HG03095 (cell line): ENCODE measurements at regions not wholly inside any gene's neighbourhood (a gene's known extent, or its start where the extent isn't known, plus 50 kb on each side); places are given as distances from the start of the nearest gene placed in this dataset.

Source experiments
- ATAC-seq: cut with Tn5 transposase; IDR thresholded peaks from one replicate; pipeline ENCODE4 v1.9.1; 2021; ENCODE audit warnings: moderate library complexity; ENCODE audit not compliant: unreplicated experiment

DNA sequence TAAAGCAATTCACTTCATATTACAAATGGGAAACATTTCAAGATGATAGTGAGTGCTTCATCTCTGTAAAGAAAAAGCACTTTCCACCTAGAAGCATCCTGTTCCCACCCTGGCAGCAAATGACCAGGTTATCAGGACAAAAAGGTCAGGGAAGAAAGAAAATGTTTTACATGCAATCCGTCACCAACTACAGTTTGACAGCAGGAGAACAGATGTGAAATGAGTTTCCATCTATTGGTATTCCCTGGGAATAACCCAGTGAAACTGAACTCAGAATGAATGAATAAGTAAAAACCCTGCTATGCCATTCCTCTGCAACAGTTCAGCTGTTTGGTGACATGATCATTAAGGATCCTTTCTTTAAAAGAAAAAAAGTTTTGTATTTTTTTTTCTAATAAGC is 67.6 kb downstream of the HTR1A start:
- ATAC-seq = no peak

DNA sequence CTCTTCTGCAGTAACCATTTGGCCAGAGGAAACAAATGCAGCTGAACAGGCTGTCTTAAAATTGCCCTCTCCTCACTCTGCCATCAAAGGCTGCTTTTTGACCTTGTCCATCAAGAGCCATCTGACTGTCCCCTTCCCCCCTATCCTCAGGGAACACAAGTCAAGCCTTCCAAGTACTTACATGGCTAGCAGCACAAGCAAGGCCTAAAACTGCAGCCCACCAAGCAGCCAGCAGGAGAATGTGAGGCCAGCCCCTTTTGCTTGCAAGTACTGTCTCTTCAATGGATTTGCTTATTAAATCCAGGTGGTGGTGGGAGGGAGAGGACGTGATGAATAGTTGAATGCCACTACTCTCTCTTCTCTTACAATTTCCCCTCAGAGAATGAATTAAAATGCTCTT is 83.5 kb downstream of the HTR1A start:
- ATAC-seq = no peak

DNA sequence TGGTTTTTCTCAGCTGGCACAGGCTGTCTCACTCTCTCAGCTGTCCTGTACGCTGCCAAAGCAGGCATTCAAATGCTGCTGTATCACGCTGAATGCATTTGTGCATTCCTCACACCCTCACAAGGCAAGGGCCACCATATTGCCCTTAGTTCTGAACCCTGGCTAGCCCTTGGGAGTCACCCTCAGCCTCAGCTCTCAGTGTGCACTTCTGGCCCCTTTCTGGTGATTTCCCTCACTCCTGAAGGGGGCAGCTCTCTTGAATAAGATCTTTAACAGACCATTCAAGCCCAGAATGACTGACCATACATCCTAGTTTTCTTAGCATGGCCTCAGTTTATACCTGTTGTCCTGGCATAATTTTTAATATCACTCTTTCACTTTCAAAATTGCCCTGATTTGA is 84.3 kb downstream of the HTR1A start:
- ATAC-seq = no peak

DNA sequence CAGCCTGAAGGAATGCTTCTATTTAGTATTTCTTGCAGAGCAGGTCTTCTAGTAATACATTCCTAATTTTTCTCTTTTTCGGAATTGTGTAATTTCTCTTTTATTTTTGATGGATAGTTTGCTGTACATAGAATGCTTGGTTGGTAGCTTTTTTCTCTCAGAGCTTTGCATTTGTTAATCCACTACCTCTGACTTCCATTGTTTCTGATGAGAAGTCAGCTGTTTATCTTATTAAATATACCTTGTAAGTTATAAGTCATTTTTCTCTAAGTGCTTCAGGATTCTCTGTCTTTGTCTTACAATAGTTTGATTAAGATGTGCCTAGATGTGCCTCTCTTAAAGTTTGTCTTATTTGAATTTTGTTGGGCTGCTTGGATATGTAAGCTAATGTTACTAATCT is 101.9 kb downstream of the HTR1A start:
- ATAC-seq = no peak

DNA sequence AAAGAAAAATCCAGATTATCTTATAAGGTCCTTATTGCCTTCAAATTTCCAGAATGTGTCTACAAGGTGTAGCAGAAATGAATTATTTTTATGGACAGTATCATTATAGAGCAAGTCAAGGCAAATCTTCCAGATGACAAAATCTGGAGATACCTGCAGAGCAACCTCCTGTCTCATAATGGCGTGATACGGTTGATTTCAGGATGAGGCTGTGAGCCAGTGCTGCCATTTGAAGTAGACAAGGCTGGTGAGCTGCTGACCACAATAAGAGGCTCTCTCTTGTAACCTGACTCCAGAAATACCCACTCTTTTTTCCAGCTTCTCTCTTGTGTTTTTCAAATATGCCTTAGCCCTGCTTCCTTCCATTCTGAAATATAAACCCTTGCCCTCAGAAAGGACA is 108.2 kb downstream of the HTR1A start:
- ATAC-seq = no peak

DNA sequence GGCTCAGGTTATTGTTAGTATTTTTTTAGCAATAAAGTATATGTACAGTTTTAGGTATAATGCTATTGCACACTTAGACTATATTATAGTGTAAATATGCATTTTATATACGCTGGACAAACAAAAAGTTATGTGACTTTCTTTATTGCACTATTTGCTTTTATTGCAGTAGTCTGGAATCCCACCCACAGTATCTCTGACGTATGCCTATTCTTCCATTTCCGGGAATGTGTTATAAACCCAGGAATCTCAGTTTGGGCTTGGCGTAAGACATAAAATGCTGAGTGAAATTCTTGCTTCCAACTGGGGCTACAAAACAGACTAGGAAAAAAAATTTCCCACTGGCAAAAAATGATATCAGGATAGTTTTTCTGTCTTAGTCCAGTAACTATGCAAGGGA is 119.1 kb downstream of the HTR1A start:
- ATAC-seq = no peak

DNA sequence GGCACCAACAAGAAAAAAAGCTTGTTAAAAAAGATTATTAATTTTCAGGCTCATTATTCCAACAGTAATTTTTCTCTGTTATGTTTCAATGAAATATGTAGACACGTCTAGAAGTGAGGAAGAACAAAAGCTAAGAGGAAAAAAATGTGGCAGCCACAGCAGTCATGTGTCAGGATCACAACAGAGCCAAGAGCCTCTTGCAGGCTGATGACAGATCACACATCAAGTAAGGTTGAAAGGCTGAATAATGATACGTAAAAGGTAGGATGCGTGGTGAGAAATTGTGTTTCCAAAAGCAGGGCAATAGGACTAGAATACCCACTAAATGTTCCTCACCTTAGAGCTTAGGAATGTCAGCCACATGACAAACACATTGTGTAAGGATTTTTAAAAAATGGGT is 124.8 kb downstream of the HTR1A start:
- no peak for ATAC-seq

DNA sequence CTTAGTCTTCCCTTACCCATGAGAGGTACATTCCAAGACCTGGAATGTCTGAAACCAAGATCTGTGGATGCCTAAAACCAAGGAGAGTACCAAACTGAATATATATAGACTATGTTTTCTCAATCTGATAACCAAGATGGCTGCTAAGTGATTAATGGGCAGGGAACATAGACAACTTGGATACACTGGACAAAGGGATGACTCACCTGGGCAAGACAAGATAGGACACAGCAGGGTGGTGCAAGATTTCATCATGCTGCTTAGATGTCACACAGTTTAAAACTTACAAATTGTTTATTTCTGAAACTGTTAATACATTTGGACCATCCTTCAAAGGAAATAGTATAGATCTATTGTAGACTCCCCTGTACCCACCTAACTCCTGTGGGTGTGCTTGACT is 130.9 kb downstream of the HTR1A start:
- ATAC-seq = no peak

- no peak for ATAC-seq
Observed at GRCh38 chr5:63825984-63826383, 136.3 kb downstream of the HTR1A start.

- no peak for ATAC-seq
Observed at GRCh38 chr5:63823583-63823982, 138.7 kb downstream of the HTR1A start.

- no peak for ATAC-seq
Observed at GRCh38 chr5:63822614-63823013, 139.6 kb downstream of the HTR1A start.

- no peak for ATAC-seq
Observed at GRCh38 chr5:63820577-63820976, 141.7 kb downstream of the HTR1A start.

- no peak for ATAC-seq
Observed at GRCh38 chr5:63812693-63813092, 149.6 kb downstream of the HTR1A start.

DNA sequence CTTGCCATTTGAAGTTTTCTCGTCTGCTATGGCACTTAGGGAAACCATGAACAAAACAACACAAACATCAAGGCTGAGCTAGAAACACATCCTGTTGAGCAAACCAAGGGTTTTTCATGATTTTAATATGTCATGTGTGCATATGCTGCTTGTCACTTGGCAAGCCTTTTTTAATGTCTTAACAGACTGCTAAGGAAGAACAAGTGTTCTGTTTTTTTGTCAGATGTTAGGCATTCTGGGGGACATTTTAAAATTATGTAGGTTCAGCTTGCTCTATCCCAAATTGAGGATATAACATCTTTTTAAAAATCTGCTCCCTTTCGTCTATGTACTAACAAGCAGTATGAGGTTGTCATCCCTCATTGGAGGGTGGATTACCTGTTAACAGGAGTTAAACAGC is 150.3 kb downstream of the HTR1A start:
- ATAC-seq = no peak

- no peak for ATAC-seq
Observed at GRCh38 chr5:63811286-63811685, 151.0 kb downstream of the HTR1A start.

GRCh38 chr5:63805151-63805550 is 157.1 kb downstream of the HTR1A start:
- no peak for ATAC-seq

GRCh38 chr5:63803165-63803564 is 159.1 kb downstream of the HTR1A start:
- ATAC-seq = no peak

DNA sequence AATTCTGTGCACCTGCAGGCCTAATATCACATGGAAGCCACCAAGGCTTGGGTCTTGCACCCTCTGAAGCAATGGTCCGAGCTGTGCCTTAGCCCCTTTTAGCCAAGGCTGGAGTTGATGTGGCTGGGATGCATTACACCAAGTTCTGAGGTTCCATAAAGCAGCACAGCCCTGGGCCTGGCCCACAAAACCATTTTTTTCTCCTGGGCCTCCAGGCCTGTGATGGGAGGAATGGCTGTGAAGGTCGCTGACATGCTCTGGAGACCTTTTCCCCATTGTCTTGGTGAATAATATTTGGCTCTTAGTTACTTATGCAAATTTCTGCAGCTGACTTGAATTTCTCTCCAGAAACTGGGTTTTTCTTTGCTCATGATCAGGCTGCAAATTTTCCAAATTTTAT is 167.3 kb downstream of the HTR1A start:
- no peak for ATAC-seq

DNA sequence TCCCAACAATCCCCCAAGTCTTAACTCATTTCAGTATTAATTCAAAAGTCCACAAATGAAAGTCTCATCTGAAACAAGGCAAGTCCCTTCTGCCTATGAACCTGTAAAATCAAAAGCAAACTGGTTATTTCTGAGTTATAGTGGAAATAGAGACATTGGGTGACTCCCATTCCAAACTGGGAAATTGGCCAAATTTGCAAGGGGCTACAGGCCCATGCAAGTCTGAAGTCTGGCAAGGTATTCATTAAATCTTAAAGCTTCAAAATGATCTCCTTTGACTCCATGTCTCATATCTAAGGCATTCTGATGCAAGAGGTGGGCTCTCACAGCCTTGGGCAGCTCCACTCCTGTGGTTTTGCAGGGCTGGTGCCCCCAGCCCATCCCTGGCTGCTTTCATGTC is 167.9 kb downstream of the HTR1A start:
- ATAC-seq = no peak

GRCh38 chr5:63774939-63775338 is 187.3 kb downstream of the HTR1A start:
- no peak for ATAC-seq

GRCh38 chr5:63768221-63768620 is 194.0 kb downstream of the HTR1A start:
- no peak for ATAC-seq

DNA sequence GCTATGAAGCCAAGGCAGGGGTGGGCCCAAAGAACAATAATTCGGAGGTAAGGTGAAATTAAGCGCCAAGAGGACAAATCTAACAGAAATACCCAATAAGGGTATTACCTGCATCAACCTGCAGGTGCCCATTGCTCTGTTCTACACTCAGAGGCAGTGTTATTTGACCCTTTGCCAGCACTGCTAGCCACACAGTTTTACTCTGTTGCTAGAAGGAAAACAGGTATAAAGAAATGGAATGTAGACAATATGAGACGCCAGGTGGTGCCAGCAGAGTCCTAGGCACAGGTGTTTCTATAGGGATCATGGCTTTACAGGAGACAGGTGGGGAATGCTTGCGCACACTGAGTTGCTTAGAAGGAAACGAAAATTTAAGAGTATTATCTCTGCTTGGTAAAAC is 201.3 kb downstream of the HTR1A start:
- ATAC-seq = no peak

GRCh38 chr5:63743096-63743798 is 219.0 kb downstream of the HTR1A start:
- ATAC-seq = no peak
